Suppressor macrophage treated with lipopolysaccharide for 1 hour (primary cell): ENCODE measurements at regions not wholly inside any gene's neighbourhood (a gene's known extent, or its start where the extent isn't known, plus 50 kb on each side); places are given as distances from the start of the nearest gene placed in this dataset.

ENCODE experiments used
- DNase-seq, 3 donors: peaks; one replicate each; pipeline ENCODE4 v3.0.0-alpha.2; 2020 to 2022

GRCh38 chr2:221034026-221034701, 537.9 kb downstream of the EPHA4 start:
- DNase-seq: no peak

GRCh38 chr2:221034973-221035372, 537.1 kb downstream of the EPHA4 start:
- no peak for DNase-seq

GRCh38 chr2:221042926-221043325, 529.2 kb downstream of the EPHA4 start:
- no peak for DNase-seq

GRCh38 chr2:221044781-221045180, 527.3 kb downstream of the EPHA4 start:
- DNase-seq: no peak

GRCh38 chr2:221050020-221050795, 521.9 kb downstream of the EPHA4 start:
- no peak for DNase-seq

- no peak for DNase-seq
Observed at GRCh38 chr2:221051162-221051561, 520.9 kb downstream of the EPHA4 start.

GRCh38 chr2:221060376-221060775, 511.7 kb downstream of the EPHA4 start:
- DNase-seq: no peak

- DNase-seq: no peak
Observed at GRCh38 chr2:221063568-221063967, 508.5 kb downstream of the EPHA4 start.

GRCh38 chr2:221064058-221064854, 507.8 kb downstream of the EPHA4 start:
- DNase-seq: no peak

GRCh38 chr2:221064880-221065279, 507.2 kb downstream of the EPHA4 start:
- no peak for DNase-seq

- no peak for DNase-seq
Observed at GRCh38 chr2:221068123-221068522, 504.0 kb downstream of the EPHA4 start.

GRCh38 chr2:221070106-221070505, 502.0 kb downstream of the EPHA4 start:
- DNase-seq: no peak

GRCh38 chr2:221073326-221074049, 498.6 kb downstream of the EPHA4 start:
- DNase-seq: no peak

- DNase-seq: no peak
Observed at GRCh38 chr2:221074238-221074637, 497.9 kb downstream of the EPHA4 start.

- DNase-seq: no peak
Observed at GRCh38 chr2:221075203-221075602, 496.9 kb downstream of the EPHA4 start.

GRCh38 chr2:221077251-221077650, 494.9 kb downstream of the EPHA4 start:
- no peak for DNase-seq

GRCh38 chr2:221077799-221078198, 494.3 kb downstream of the EPHA4 start:
- DNase-seq: no peak

- DNase-seq: no peak
Observed at GRCh38 chr2:221085341-221085900, 486.7 kb downstream of the EPHA4 start.

- no peak for DNase-seq
Observed at GRCh38 chr2:221085936-221086335, 486.2 kb downstream of the EPHA4 start.

GRCh38 chr2:221087779-221088178, 484.3 kb downstream of the EPHA4 start:
- DNase-seq: no peak

- no peak for DNase-seq
Observed at GRCh38 chr2:221088506-221088905, 483.6 kb downstream of the EPHA4 start.

- no peak for DNase-seq
Observed at GRCh38 chr2:221095356-221095755, 476.7 kb downstream of the EPHA4 start.
